OCI-LY3 (cell line): ENCODE measurements at regions not wholly inside any gene's neighbourhood (a gene's known extent, or its start where the extent isn't known, plus 50 kb on each side); places are given as distances from the start of the nearest gene placed in this dataset.

ENCODE experiments used
- EZH2phosphoT487 ChIP-seq: fragments of 200-600 bp; shearing (Covaris generic); IDR thresholded peaks from 2 replicates; pipeline ENCODE4 v1.6.1; 2018; ENCODE audit warnings: antibody characterized with exemption, mixed run types, low read depth
- TF ChIP-seq, protein P1 (sequence below): fragments of 200-600, 300-600 bp; sonication (generic); IDR thresholded peaks from 2 replicates; pipeline ENCODE4 v1.5.1; 2014; ENCODE audit warnings: antibody characterized with exemption, low read length, low read depth

DNA sequence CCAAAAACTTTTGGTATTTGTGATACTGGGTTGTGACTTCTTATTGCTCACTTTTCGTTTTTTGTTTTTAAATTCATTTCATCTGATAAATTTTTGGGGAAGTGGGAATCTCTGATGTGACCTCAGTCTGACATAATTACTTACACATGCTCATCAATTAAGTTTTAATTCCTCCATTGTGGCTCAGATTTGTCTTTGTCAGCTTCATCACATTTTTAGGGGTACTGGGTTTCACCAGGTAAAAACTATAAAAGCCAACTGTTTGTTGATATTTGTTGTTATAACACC, 425.3 kb upstream of the TGFBR2 start:
- TF ChIP-seq, protein P1, sequence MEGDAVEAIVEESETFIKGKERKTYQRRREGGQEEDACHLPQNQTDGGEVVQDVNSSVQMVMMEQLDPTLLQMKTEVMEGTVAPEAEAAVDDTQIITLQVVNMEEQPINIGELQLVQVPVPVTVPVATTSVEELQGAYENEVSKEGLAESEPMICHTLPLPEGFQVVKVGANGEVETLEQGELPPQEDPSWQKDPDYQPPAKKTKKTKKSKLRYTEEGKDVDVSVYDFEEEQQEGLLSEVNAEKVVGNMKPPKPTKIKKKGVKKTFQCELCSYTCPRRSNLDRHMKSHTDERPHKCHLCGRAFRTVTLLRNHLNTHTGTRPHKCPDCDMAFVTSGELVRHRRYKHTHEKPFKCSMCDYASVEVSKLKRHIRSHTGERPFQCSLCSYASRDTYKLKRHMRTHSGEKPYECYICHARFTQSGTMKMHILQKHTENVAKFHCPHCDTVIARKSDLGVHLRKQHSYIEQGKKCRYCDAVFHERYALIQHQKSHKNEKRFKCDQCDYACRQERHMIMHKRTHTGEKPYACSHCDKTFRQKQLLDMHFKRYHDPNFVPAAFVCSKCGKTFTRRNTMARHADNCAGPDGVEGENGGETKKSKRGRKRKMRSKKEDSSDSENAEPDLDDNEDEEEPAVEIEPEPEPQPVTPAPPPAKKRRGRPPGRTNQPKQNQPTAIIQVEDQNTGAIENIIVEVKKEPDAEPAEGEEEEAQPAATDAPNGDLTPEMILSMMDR: no peak
- no peak for TF ChIP-seq EZH2phosphoT487
